BLaER1 treated with 17β-estradiol and CSF1 and Interleukin-3, amounts not matched to agents 10 nM and 100 nM (cell line): ENCODE measurements at regions not wholly inside any gene's neighbourhood (a gene's known extent, or its start where the extent isn't known, plus 50 kb on each side); places are given as distances from the start of the nearest gene placed in this dataset.
"Not testable (repeated sequence)": the region's sequence is repeated elsewhere in the genome, so short reads cannot be mapped to it uniquely, and the experiment has no call there.

Experiments
- H3K27ac ChIP-seq, 11 experiments: shearing (Covaris generic); formaldehyde crosslinking; 2 replicates each; pipeline ENCODE4 v1.8.1; 2022
- H3K27me3 ChIP-seq, 11 experiments: shearing (Covaris generic); formaldehyde crosslinking; 2 replicates each; pipeline ENCODE4 v1.8.1; 2022
- H3K36me3 ChIP-seq, 11 experiments: shearing (Covaris generic); formaldehyde crosslinking; 2 replicates each; pipeline ENCODE4 v1.8.1; 2022
- H3K4me1 ChIP-seq, 10 experiments: shearing (Covaris generic); formaldehyde crosslinking; 2 replicates each; pipeline ENCODE4 v1.8.1; 2022
- H3K4me2 ChIP-seq, 11 experiments: shearing (Covaris generic); formaldehyde crosslinking; 2 replicates each; pipeline ENCODE4 v1.8.1; 2022
- H3K4me3 ChIP-seq, 10 experiments: shearing (Covaris generic); formaldehyde crosslinking; 2 replicates each; pipeline ENCODE4 v1.8.1; 2022
- H3K9ac ChIP-seq, 11 experiments: shearing (Covaris generic); formaldehyde crosslinking; 2 replicates each; pipeline ENCODE4 v1.8.1; 2022
- H3K9me3 ChIP-seq, 11 experiments: shearing (Covaris generic); formaldehyde crosslinking; replicated peaks in 1 of 11; 2 replicates each; pipeline ENCODE4 v1.8.1; 2022
- H4K20me1 ChIP-seq, 11 experiments: shearing (Covaris generic); formaldehyde crosslinking; 2 replicates each; pipeline ENCODE4 v1.8.1; 2022
- Cebpa-rat ChIP-seq, 11 experiments: shearing (Covaris generic); IDR thresholded peaks; 2 replicates each; pipeline ENCODE4 v1.8.1; 2022

- H3K27ac ChIP-seq, result no peak overlapping the region
- no peaks in the 10 kb centered on the region for H3K9me3 ChIP-seq
- no peak overlapping the region for H3K4me3 ChIP-seq
- no peaks in the 10 kb centered on the region for H3K36me3 ChIP-seq
- H3K4me2 ChIP-seq, result no peak overlapping the region
- no peak for TF ChIP-seq Cebpa-rat (IDR thresholded peaks at IDR 0.05)
- no peaks in the 10 kb centered on the region for H4K20me1 ChIP-seq
- H3K27me3 ChIP-seq, result no peaks in the 10 kb centered on the region
- H3K9ac ChIP-seq, result no peak overlapping the region
- no peaks in the 10 kb centered on the region for H3K4me1 ChIP-seq
Measured at GRCh38 chr12:97643924-97644323, 181.3 kb downstream of the RMST start.

GRCh38 chr12:97645726-97646125, 183.1 kb downstream of the RMST start:
- Histone ChIP-seq H3K4me3 (no peak overlapping the region), H3K27me3 (no peaks in the 10 kb centered on the region), H3K27ac (no peak overlapping the region), H3K9ac (no peak overlapping the region), H3K9me3 (peaks cover 0 to 4% (median 0%) of the 10 kb centered on the region in 11 experiments; a peak in 1 of 22 replicates), H4K20me1 (no peaks in the 10 kb centered on the region), H3K4me2 (no peak overlapping the region), H3K4me1 (no peaks in the 10 kb centered on the region), H3K36me3 (no peaks in the 10 kb centered on the region)
- no peak for TF ChIP-seq Cebpa-rat (IDR thresholded peaks at IDR 0.05)

- Histone ChIP-seq H3K9ac (no peak overlapping the region), H3K4me3 (no peak overlapping the region), H4K20me1 (no peaks in the 10 kb centered on the region), H3K4me1 (no peaks in the 10 kb centered on the region), H3K27ac (no peak overlapping the region), H3K4me2 (no peak overlapping the region), H3K27me3 (no peaks in the 10 kb centered on the region), H3K36me3 (no peaks in the 10 kb centered on the region), H3K9me3 (peaks cover 0 to 4% (median 0%) of the 10 kb centered on the region in 11 experiments; a peak in 1 of 22 replicates)
- TF ChIP-seq Cebpa-rat (IDR thresholded peaks at IDR 0.05), result no peak
Measured at GRCh38 chr12:97647142-97647541, 184.5 kb downstream of the RMST start.

- Histone ChIP-seq H3K9ac (no peak overlapping the region), H3K36me3 (no peaks in the 10 kb centered on the region), H4K20me1 (no peaks in the 10 kb centered on the region), H3K4me2 (no peak overlapping the region), H3K4me3 (no peak overlapping the region), H3K27me3 (no peaks in the 10 kb centered on the region), H3K9me3 (peaks cover 0 to 4% (median 0%) of the 10 kb centered on the region in 11 experiments; a peak in 1 of 22 replicates), H3K4me1 (no peaks in the 10 kb centered on the region), H3K27ac (no peak overlapping the region)
- TF ChIP-seq Cebpa-rat (IDR thresholded peaks at IDR 0.05), result no peak
Measured at GRCh38 chr12:97650242-97650641, 187.6 kb downstream of the RMST start.

GRCh38 chr12:97656548-97656947, 193.9 kb downstream of the RMST start:
- peaks cover 5 to 11% (median 9%) of the 10 kb centered on the region in 11 experiments; a peak in 20 of 22 replicates for H3K9me3 ChIP-seq

GRCh38 chr12:97659117-97659880, 196.7 kb downstream of the RMST start:
- peaks cover 0 to 10% (median 7%) of the 10 kb centered on the region in 10 experiments; a peak in 13 of 20 replicates for H3K4me1 ChIP-seq
- H3K4me3 ChIP-seq, result no peak overlapping the region
- no peaks in the 10 kb centered on the region for H3K36me3 ChIP-seq
- no peaks in the 10 kb centered on the region for H4K20me1 ChIP-seq
- H3K9ac ChIP-seq, result no peak overlapping the region
- H3K27ac ChIP-seq, result no peak overlapping the region
- peaks cover 16 to 23% (median 22%) of the 10 kb centered on the region in 11 experiments; a peak in 20 of 22 replicates for H3K9me3 ChIP-seq
- H3K4me2 ChIP-seq, result peak overlapping the region in 9 of 11 experiments; percentile 4 to 53 (median 44); a peak in 15 of 22 replicates
- no peaks in the 10 kb centered on the region for H3K27me3 ChIP-seq
- no peak for TF ChIP-seq Cebpa-rat (IDR thresholded peaks at IDR 0.05)

More at GRCh38 chr12:97656548-97656947, 193.9 kb downstream of the RMST start:
- H3K9ac ChIP-seq, H4K20me1 ChIP-seq, H3K4me2 ChIP-seq, H3K27ac ChIP-seq, H3K4me3 ChIP-seq, H3K4me1 ChIP-seq, H3K36me3 ChIP-seq, H3K27me3 ChIP-seq: not testable (repeated sequence)

- TF ChIP-seq Cebpa-rat (IDR thresholded peaks at IDR 0.05), result no peak
- no peak overlapping the region for H3K9ac ChIP-seq
- H3K36me3 ChIP-seq, result no peaks in the 10 kb centered on the region
- H3K4me3 ChIP-seq, result no peak overlapping the region
- H3K4me2 ChIP-seq, result peak overlapping the region in 1 of 11 experiments; percentile 27; a peak in 2 of 22 replicates
- H3K4me1 ChIP-seq, result peaks cover 0 to 5% (median 0%) of the 10 kb centered on the region in 10 experiments; a peak in 2 of 20 replicates
- H3K27me3 ChIP-seq, result no peaks in the 10 kb centered on the region
- peaks cover 9 to 18% (median 16%) of the 10 kb centered on the region in 11 experiments; a peak in 20 of 22 replicates for H3K9me3 ChIP-seq
- no peak overlapping the region for H3K27ac ChIP-seq
- H4K20me1 ChIP-seq, result no peaks in the 10 kb centered on the region
Measured at GRCh38 chr12:97666263-97666662, 203.7 kb downstream of the RMST start.

- H3K27me3 ChIP-seq, result no peaks in the 10 kb centered on the region
- no peak overlapping the region for H3K4me2 ChIP-seq
- no peaks in the 10 kb centered on the region for H4K20me1 ChIP-seq
- H3K4me3 ChIP-seq, result no peak overlapping the region
- H3K36me3 ChIP-seq, result no peaks in the 10 kb centered on the region
- H3K9ac ChIP-seq, result no peak overlapping the region
- H3K27ac ChIP-seq, result no peak overlapping the region
- peaks cover 6 to 21% (median 16%) of the 10 kb centered on the region in 11 experiments; a peak in 20 of 22 replicates for H3K9me3 ChIP-seq
- no peaks in the 10 kb centered on the region for H3K4me1 ChIP-seq
- TF ChIP-seq Cebpa-rat (IDR thresholded peaks at IDR 0.05), result no peak
Measured at GRCh38 chr12:97672870-97673269, 210.3 kb downstream of the RMST start.

- H3K4me3 ChIP-seq, result no peak overlapping the region
- H3K9me3 ChIP-seq, result no peaks in the 10 kb centered on the region
- H3K36me3 ChIP-seq, result no peaks in the 10 kb centered on the region
- no peak overlapping the region for H3K4me2 ChIP-seq
- H3K27ac ChIP-seq, result no peak overlapping the region
- no peaks in the 10 kb centered on the region for H4K20me1 ChIP-seq
- H3K4me1 ChIP-seq, result peaks cover 0 to 6% (median 0%) of the 10 kb centered on the region in 10 experiments; a peak in 2 of 20 replicates
- no peak overlapping the region for H3K9ac ChIP-seq
- no peaks in the 10 kb centered on the region for H3K27me3 ChIP-seq
- TF ChIP-seq Cebpa-rat (IDR thresholded peaks at IDR 0.05), result no peak
Measured at GRCh38 chr12:97680751-97681150, 218.1 kb downstream of the RMST start.
